GM19023 (cell line): ENCODE measurements at regions not wholly inside any gene's neighbourhood (a gene's known extent, or its start where the extent isn't known, plus 50 kb on each side); places are given as distances from the start of the nearest gene placed in this dataset.
"Not testable (repeated sequence)": the region's sequence is repeated elsewhere in the genome, so short reads cannot be mapped to it uniquely, and the experiment has no call there.

ENCODE experiments used
- ATAC-seq: cut with Tn5 transposase; IDR thresholded peaks from one replicate; pipeline ENCODE4 v1.9.1; 2021; ENCODE audit warnings: mild to moderate bottlenecking, moderate library complexity; ENCODE audit not compliant: unreplicated experiment

DNA sequence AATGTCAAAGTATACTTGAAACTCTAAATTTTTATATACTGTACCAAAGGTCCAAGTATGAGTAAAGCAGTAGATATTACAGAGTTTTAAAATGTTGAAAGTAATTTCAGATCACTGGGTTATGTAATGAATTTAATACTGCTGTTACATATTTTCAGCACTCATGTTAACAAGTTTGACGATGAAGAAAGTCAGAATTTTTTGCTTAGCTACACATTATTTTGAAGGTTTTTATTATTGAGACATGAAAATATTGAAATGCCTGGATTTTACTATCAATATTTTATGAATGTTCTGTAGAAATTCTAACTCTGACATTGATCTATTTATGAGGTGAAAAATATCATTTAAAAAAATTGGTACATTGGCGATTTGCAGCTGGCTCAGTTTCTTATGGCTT is 1030.3 kb downstream of the FSCB start:
- ATAC-seq = no peak

DNA sequence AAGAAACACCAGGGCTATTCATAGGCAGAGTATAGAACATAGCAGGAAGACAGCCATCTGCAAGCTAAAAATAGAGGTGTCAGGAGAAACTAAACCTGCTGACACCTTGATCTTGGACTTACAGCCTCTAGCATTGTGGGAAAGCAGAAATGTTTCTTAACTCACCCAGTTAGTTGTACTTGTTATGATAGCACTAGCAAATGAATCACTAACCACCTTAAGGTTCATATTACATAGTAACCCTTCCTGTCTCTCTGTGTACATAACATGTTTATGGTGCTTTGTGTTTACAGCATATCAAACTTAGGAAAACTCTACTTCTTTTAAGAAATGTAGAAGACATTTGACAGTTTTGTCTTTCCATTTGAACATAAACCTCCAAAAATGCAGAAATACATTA is 1031.3 kb downstream of the FSCB start:
- ATAC-seq = no peak

DNA sequence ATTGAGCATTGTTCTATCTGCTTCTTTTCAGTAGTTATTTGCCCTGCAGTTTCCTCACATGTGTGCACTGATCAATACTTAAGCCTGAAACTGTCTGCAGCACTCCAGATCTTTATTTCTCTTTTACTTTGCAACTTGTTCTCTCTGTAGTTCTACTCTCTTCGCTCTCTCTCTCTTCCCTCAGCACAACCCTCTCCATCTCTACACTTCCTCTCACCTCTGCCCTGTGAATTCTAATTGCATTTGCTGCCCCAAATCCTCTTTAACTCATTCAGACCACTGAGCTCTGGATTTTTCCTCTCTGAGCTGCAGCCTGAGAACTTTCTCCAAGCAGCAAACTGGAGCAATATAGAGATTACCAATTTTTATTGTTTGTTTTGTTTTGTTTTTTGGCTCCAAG is 1035.5 kb downstream of the FSCB start:
- no peak for ATAC-seq

DNA sequence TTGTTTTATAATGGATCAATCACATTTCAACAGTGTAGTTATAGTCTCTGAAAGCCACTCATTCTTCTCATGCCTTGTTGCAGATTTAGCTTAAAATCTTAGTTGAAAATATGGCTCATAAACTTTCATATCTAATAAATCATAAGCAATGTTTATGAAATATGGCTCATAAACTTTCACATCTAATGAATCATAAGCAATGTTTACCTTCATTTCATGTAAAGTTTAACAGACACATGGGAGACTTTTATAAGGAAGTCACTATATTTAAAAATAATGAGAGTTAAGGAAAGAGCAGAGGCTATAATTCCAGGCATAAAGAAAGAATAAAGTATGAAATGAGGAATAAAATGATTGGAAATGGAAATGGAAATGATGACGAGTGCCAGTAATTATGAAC is 1042.1 kb downstream of the FSCB start:
- ATAC-seq = no peak

DNA sequence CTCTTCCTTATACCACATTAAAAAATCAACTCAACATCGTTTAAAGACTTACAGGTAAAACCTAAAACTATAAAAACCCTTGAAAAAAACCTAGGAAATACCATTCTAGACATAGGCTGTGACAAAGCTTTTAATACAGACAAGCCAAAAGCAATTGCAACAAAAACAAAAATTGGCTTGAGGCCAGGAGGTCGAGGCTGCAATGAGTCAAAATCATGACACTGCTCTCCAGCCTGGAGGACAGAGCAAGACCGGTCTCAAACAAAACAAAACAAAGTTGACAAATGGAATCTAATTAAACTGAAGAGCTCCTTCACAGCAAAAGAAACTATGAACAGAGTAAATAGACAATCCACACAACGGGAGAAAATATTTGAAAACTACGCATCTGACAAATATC is 1057.8 kb downstream of the FSCB start:
- ATAC-seq = no peak

DNA sequence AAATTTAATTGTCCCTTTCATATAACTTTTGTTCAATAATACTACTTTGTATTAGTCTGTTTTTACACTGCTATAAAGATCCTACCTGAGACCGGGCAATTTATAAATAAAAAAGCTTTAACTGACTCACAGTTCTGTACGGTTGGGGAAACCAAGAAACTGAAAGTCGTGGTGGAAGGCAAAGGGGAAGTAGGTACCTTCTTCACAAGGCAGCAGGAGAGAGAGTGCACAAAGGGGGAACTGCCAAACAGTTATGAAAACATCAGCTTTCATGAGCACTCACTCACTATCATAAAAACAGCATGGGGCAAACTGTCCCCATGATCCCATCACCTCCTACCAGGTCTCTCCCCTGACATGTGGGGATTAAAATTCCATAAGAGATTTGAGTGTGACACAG is 1069.0 kb downstream of the FSCB start:
- no peak for ATAC-seq

DNA sequence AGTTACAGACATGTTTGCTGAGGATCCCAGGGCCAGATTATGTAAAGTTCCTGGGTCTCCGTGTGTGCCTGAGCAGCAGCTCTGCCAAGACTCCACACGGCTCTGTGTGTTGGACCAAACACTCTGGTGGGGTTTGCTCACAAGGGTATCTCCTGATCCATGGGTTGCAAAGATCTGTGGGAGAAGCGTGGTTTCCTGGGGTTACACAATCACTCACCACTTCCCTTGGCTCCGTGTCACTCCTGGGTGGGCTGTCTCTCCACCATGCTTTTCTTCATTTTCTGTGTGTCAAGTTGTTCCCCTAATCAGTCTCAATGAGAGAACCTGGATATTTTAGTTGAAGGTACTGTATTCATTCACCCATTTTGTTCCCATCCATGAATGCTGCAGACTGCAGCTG is 1088.8 kb downstream of the FSCB start:
- no peak for ATAC-seq

DNA sequence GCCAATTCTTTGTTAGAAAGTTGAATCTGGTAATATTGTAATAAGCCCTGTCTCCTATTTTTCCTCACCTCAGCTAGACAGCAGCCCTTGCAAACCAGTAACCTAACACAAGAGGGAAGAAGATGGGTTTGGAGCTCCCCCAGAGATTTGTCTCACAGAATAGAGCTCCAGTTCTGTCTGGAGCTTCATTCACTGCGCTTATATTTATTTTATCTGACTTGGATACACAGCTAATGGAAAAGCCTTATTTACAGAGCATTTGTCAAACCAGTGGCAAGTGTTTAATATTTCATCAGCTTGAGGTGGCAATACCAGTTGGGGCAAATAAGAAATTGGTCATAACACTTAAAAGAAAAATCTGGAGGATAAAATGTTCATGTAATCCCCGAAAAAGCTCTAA is 1094.0 kb downstream of the FSCB start:
- ATAC-seq = no peak

DNA sequence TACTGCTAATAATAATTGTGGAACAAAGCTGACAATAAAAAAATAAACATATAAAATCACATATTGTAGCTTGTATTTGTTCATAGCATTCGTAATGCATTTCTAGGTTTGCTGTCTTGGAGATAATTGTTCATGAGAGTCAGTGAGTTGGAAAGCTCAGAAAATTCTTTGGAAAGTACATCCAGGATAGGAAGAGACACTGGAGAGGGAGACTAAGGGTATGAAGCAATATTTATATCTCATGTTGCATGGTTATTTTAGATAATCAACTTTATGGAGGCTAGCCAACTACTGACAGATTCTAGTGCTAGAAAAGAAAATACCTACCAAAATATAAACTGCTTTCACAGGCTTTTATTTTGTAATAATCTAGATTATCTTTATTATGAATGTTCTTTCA is 1095.2 kb downstream of the FSCB start:
- ATAC-seq = no peak

DNA sequence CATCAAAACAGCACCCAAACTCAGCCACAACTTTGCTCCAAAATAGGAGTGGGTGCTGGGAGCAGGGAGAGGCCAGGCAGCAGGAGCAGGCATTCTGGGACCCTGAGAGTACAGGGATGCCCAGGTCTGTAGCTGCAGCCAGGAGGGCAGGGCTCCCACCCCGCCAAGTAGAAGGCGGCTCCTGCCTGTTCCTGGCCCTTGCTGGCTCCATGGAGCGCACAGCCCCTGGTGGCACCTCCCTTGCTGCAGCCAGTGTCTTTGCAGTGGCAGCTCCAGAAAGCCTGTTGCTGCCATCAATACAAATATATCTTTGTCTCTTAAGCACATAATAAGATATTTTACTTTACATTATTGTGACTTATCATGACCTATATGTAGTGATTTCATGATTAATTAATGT is 1096.5 kb downstream of the FSCB start:
- no peak for ATAC-seq

DNA sequence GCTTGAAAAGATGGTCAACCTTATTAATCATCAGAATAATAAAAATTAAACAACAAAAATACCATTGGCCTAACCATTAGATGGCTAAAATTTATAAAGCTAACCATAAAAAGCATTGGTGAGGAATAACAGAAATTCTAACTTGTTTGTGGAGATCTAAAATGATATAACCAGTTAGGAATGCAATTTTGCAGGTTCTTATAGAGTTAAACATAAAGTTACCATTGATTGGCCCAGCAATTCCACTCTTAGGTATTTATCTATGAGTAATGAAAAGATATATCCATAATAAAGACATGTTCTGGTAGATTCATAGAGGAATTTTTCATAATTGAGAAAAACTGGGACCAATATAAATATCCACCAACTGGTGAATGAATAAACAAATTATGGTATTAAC is 1098.6 kb downstream of the FSCB start:
- no peak for ATAC-seq

DNA sequence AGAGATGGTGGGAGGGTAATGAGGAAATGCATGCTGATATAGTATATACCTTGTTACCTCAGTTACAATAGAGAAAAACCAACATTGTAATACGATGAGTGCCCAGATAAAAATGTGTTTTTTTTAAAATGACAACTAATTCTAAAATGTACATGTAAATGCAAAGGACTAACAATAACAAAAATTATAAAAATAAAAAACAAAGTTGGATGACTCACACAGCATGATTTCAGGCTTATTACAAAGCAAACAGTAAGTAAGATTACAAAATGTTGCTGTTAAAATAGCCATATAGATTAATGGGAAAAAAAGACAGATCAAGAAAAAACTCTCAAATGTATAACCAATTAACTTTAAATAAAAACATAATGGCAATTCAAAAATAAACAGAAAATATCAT is 1099.4 kb downstream of the FSCB start:
- no peak for ATAC-seq

DNA sequence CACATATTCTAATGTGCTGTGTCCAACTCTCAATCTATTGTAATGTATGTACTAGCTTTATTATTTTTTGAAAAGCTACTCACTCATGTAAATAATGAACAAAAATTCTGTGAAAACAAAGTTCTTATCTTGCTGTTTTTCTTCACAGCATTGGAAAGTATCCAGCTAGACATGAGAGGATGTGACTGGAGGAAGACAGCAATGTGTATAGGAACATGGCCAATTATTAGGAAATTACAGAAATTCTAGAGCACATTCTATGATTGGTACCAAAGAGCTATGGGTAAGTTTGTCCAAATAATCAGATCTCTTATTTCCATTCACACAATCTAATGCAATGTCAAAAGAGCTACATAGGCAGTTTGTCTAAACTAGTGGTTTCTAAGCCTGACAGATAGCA is 1100.2 kb downstream of the FSCB start:
- no peak for ATAC-seq

DNA sequence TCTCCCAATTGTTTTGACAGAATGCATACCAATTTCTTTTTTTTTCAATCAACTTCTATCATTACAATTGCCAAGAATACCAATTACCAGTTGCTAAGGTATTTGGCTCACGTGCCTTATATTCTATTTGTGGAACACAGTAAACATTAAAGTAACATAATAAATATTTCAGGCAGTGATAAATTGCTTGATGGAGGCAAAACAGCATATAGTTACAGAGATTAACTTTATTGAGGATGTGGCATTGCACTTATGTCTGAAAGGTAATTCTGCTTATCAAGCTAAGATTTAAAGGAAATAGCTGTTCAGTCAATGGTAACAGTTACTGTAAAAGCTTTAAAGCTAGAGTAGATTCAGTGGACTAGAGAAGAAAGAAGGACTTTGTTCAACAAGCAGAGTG is 1107.8 kb downstream of the FSCB start:
- ATAC-seq = no peak

DNA sequence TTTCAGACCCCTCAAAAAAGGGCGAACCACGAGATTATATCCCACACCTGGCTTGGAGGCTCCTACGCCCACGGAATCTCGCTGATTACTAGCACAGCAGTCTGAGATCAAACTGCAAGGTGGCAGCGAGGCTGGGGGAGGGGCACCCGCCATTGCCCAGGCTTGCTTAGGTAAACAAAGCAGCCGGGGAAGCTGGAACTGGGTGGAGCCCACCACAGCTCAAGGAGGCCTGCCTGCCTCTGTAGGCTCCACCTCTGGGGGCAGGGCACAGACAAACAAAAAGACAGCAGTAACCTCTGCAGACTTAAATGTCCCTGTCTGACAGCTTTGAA is 1136.6 kb downstream of the FSCB start:
- not testable (repeated sequence) for ATAC-seq

DNA sequence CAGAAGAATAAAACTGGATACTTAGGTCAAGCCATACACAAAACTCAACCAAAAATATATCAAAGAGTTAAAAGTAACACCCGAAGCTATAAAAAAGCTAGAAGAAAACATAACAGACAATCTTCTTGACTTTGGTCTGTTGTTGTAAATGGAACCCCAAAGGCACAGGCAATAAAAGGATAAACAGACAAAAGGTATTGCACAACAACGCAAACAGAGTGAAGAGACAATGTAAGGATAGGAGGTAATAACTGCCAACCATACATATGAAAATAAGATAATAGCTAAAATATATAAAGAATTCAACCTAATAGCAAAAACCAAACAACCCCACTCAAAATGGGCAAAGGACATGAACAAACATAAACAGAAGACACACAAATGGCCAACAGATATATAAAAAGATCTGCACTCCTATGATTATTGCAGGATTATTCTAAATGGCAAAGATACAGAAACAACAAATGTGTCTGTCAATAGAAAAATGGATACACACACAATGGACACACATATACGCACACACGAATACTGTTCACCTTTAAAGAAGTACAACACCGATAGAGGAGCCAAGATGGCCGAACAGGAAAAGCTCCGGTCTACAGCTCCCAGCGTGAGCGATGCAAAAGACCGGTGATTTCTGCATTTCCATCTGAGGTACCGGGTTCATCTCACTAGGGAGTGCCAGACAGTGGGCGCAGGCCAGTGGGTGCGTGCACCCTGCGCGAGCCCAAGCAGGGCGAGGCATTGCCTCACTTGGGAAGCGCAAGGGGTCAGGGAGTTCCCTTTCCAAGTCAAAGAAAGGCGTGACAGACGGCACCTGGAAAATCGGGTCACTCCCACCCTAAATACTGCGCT is 1137.1 kb downstream of the FSCB start:
- no peak for ATAC-seq

DNA sequence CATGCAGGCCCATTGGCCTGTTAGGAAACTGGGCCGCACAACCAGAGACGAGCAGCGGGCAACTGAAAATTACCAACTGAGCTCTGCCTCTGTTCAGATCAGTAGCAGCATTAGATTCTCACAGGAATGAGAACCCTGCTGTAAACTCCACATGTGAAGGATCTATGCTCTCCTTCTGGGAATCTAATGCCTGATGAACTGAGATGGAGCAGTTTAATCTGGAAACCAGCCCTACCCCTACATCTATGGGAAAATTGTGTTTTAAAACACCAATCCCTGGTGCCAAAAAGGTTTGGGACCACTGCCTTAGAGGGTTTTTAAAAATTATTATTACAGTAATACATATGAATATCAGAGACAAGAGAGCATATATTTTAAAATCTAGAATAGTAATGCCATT is 1144.5 kb downstream of the FSCB start:
- ATAC-seq = no peak

DNA sequence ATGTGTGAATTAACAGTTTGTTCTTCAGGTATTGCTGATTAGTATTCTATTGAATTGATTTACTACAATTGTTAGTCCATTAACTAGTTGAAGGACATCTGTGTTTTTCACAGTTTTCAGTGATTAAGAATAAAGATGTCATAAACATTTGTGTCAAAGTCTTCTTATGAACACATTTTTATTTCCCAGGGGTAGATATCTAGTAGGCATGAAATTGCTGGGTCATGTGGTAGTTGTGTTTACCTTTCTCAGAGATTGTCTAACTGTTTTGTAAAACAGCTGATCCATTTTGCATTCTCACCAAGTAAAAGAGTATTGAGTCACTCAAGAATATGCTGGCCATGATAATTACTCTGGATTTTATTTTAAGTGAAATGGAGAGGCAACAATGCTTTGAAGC is 1145.3 kb downstream of the FSCB start:
- no peak for ATAC-seq

DNA sequence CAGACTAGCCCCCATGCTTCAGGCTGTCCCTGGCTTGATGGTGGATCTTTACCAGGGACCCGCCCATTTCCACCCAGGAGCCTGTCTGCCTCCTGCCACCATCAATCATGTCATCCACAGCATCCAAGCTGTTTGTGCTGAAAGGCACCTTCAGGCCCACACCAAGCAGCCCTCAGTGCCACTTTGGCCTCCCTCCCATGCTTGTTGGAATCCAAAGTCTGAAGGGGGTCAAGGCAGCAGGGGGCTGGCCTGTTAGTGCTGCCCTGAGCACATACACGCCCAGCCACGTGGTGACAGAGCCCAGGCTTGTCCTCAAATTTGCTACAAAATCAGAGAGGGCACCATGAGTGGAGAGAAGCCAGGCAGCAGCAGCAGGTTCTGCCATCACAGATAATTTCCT is 1146.8 kb downstream of the FSCB start:
- ATAC-seq = no peak

DNA sequence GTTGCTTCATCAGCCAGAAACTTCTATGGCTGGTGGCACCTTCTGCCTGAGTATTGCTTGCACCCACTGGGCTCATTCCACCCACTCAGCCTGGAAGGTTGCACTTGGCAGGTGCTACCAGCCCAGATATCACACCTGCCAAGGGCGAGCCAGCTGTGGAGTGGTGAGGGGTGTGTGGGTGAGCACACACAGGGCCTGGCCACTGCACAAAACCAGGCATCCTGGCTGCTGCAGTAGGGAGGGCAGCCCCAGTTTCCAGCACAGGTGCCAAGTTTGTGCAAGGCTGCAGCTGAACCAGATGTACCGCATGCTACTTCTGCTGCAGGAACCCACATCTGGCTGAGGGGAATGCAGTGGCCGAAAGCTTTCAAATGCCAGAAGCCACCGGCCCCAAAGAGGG is 1147.8 kb downstream of the FSCB start:
- ATAC-seq = no peak

DNA sequence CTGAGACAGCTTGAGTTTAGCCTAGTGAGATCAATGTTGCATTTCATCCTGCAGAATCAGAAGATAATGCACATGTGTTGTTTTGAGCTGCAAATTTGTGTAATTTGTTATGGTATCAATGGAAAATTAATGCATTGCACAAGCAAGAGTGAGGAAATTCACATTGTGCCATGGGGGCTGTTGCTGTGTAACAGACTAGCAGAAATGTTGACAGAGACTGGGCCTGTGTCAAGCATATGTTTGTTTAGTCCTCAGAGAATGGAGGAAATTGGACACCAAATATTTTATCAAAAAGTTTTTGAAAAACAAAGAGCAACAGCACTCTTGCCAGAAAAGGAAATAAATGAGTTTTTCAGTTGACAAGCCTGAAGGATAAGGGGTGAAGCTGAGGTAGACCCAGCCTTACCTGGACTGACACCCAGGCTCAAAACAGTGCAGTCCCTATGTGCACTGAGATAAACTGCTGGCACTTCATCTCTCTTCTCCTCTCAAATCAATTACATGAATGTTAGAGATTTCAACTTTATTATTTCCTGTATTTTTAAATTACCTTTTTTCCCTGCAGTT is 1150.0 kb downstream of the FSCB start:
- no peak for ATAC-seq

DNA sequence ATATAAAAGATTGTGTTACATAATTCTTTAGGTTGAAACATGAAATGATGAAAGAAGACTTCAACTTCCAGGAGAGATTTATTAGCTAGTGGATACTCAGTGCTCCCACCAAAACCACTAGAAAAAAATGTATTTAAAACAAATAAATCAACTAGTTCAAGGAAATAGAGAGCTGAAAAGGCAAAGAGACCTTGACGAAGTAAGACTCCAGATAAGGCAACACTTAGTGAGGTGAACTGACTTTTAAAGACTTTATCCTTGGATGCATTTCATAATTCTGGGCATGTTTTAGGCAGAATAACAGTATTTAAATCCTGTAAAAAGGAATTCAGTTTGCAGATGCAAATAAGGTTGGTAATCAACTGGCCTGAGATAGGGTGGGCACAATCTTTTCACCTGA is 1150.7 kb downstream of the FSCB start:
- no peak for ATAC-seq

DNA sequence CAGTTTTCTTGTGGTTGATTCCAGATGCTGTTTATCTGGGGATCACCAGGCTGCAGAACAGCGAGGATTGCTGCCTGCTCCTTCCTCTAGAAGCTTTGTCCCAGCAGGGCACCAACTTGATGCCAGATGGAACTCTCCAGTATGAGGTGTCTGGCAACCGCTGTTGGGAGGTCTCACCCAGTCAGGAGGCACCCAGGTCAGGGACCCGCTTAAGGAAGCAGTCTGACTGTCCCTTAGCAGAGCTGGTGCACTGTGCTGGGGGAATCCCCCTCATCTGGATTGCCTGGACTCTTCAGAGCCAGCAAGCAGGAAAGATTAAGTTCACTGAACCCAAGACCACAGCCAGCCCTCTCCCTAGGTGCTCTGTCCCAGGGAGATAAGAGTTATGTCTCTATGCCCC is 1165.2 kb downstream of the FSCB start:
- ATAC-seq = no peak
